Trophoblast cell (in vitro differentiated cells and primary cell): ENCODE measurements at regions not wholly inside any gene's neighbourhood (a gene's known extent, or its start where the extent isn't known, plus 50 kb on each side); places are given as distances from the start of the nearest gene placed in this dataset.

Experiments used
- DNase-seq, 2 donors: peaks; one replicate each; pipeline ENCODE4 v3.0.0-alpha.2; 2016
- H2AFZ ChIP-seq: 2 replicates; pipeline ENCODE4 v1.6.1; 2013; ENCODE audit warnings: low read length, moderate library complexity, mild to moderate bottlenecking; ENCODE audit not compliant: insufficient read depth, poor library complexity
- H2AK5ac ChIP-seq: 2 replicates; pipeline ENCODE4 v1.6.1; 2013; ENCODE audit warnings: mild to moderate bottlenecking, low read length
- H2BK120ac ChIP-seq: 2 replicates; pipeline ENCODE4 v1.6.1; 2013; ENCODE audit warnings: low read length, mild to moderate bottlenecking, moderate library complexity; ENCODE audit not compliant: insufficient read depth, poor library complexity
- H2BK12ac ChIP-seq: 2 replicates; pipeline ENCODE4 v1.6.1; 2013; ENCODE audit warnings: mild to moderate bottlenecking, low read length, moderate library complexity
- H2BK5ac ChIP-seq: 2 replicates; pipeline ENCODE4 v1.6.1; 2013; ENCODE audit warnings: low read length, low read depth, moderate library complexity, mild to moderate bottlenecking; ENCODE audit not compliant: poor library complexity
- H3K14ac ChIP-seq: 2 replicates; pipeline ENCODE4 v1.6.1; 2013; ENCODE audit warnings: mild to moderate bottlenecking, low read length
- H3K18ac ChIP-seq: 2 replicates; pipeline ENCODE4 v1.6.1; 2013; ENCODE audit warnings: mild to moderate bottlenecking, low read length
- H3K23ac ChIP-seq: 2 replicates; pipeline ENCODE4 v1.6.1; 2013; ENCODE audit warnings: low read length
- H3K27ac ChIP-seq: 2 replicates; pipeline ENCODE4 v1.5.1; 2013; ENCODE audit warnings: low read depth, mild to moderate bottlenecking, inconsistent platforms, low read length, moderate library complexity
- H3K27me3 ChIP-seq: 2 replicates; pipeline ENCODE4 v1.6.1; 2013; ENCODE audit warnings: inconsistent platforms, mild to moderate bottlenecking, low read length, moderate library complexity; ENCODE audit not compliant: insufficient read depth
- H3K36me3 ChIP-seq, 2 experiments: 1 replicate in 1 of 2; 2 replicates in 1 of 2; pipeline ENCODE4 v1.6.1; 2013; ENCODE audit warnings: low read length in 2 of 2, mild to moderate bottlenecking in 2 of 2, moderate library complexity in 1 of 2; ENCODE audit not compliant: insufficient read depth in 2 of 2, control insufficient read depth in 1 of 2
- H3K4ac ChIP-seq: 2 replicates; pipeline ENCODE4 v1.6.1; 2013; ENCODE audit warnings: low read depth, mild to moderate bottlenecking, low read length, moderate library complexity
- H3K4me1 ChIP-seq, 2 experiments: 1 replicate in 1 of 2; 2 replicates in 1 of 2; pipeline ENCODE4 v1.6.1; 2013; ENCODE audit warnings: low read length in 2 of 2, mild to moderate bottlenecking in 2 of 2, moderate library complexity in 1 of 2; ENCODE audit not compliant: insufficient read depth in 2 of 2, control insufficient read depth in 1 of 2
- H3K4me2 ChIP-seq: 2 replicates; pipeline ENCODE4 v1.6.1; 2013; ENCODE audit warnings: inconsistent platforms, mild to moderate bottlenecking, low read length, moderate library complexity
- H3K4me3 ChIP-seq: 2 replicates; pipeline ENCODE4 v1.5.1; 2013; ENCODE audit warnings: mild to moderate bottlenecking, low read depth, low read length, inconsistent platforms
- H3K79me1 ChIP-seq: one replicate; pipeline ENCODE4 v1.6.1; 2013; ENCODE audit warnings: low read length
- H3K79me2 ChIP-seq: 2 replicates; pipeline ENCODE4 v1.6.1; 2013; ENCODE audit warnings: low read length, mild to moderate bottlenecking; ENCODE audit not compliant: control insufficient read depth, insufficient read depth, poor library complexity
- H3K9ac ChIP-seq: 2 replicates; pipeline ENCODE4 v1.6.1; 2013; ENCODE audit warnings: mild to moderate bottlenecking, low read length
- H3K9me3 ChIP-seq: 2 replicates; pipeline ENCODE4 v1.6.1; 2013; ENCODE audit warnings: low read depth, mild to moderate bottlenecking, control low read depth, inconsistent platforms, low read length; ENCODE audit not compliant: insufficient read depth
- H4K12ac ChIP-seq: 2 replicates; pipeline ENCODE4 v1.6.1; 2013; ENCODE audit warnings: low read depth, mild to moderate bottlenecking, low read length, moderate library complexity
- H4K8ac ChIP-seq: 2 replicates; pipeline ENCODE4 v1.6.1; 2013; ENCODE audit warnings: low read depth, mild to moderate bottlenecking, low read length, moderate library complexity
- H4K91ac ChIP-seq: one replicate; pipeline ENCODE4 v1.6.1; 2013; ENCODE audit warnings: low read depth, mild to moderate bottlenecking, low read length, moderate library complexity
- WGBS: extraction: QIAGEN DNeasy Blood & Tissue Kit; methylation state at CpG from one replicate; pipeline ENCODE4 v1.1.7; 2013; ENCODE audit warnings: missing lambda C conversion rate; ENCODE audit not compliant: insufficient read length, insufficient coverage; ENCODE audit errors: extremely low coverage; 5-methylcytosine and 5-hydroxymethylcytosine counted together

DNA sequence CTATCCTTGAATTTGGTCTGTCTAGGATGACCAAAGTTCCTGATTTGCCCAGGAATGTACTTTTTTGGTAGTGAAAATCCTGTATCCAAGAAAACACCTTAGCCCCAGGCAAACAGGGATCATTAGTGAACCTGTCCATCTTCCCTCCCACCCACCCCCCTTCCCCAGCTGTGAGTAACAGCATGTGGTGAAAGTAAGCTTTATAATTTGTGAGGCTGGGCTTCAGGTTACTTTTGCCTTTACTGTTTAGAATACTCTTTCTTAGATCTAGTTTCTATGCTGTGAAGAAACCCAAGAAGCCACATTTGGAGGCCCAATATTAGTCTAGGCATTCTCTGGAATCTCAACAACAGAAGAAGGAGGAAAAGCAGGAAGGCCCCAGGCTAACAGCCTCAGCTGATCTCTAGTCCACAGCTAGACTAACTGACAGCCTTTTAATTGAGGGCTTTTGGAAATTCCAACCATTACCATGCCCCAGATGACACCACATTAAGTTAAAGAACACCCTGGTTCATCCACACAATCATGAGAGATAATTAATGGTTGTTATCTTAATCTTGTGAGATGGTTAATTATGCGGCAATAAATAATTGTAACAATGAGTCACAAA, 703.0 kb upstream of the NUDT12 start:
- H4K12ac ChIP-seq = no peak overlapping the region

DNA sequence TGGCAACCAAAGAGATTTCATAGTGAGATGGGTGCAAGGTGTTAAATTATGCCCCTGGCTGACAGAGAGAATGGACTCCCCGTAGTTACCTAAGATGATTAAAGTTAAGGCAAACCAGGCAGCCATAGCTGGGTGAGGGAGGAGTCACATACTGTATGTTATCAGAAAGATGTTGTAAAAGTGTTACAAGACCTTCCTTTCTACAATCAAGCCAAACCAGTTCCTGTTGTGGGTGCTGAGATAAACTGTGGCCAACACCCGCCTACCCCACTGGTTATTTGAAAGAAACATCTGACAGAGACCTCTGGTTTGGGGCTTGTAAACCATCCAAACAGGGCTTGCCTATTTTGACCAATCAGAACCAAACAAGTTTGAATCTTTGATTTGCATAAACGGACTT, 684.7 kb upstream of the NUDT12 start:
- Histone ChIP-seq H3K27me3 (no peaks in the 10 kb centered on the region), H3K4me1 (no peaks in the 10 kb centered on the region), H2BK5ac (no peak overlapping the region), H3K79me2 (no peaks in the 10 kb centered on the region), H3K23ac (no peak overlapping the region), H2AK5ac (no peak overlapping the region), H2AFZ (no peak overlapping the region), H4K12ac (no peak overlapping the region), H3K18ac (no peak overlapping the region), H3K4ac (no peak overlapping the region), H3K14ac (no peak overlapping the region), H3K4me2 (no peak overlapping the region), H3K9me3 (no peaks in the 10 kb centered on the region), H3K9ac (no peak overlapping the region), H4K91ac (no peak overlapping the region), H2BK12ac (no peak overlapping the region), H3K79me1 (no peaks in the 10 kb centered on the region), H3K36me3 (no peaks in the 10 kb centered on the region), H2BK120ac (no peak overlapping the region), H3K4me3 (no peak overlapping the region), H3K27ac (no peak overlapping the region), H4K8ac (no peak overlapping the region)
- no CpG with 5 or more reads among the region's 3 CpGs for WGBS
- DNase-seq = peak in 1 of 2 donors; percentile 57

More for the DNA sequence above, 703.0 kb upstream of the NUDT12 start:
- peak; percentile 19 to 26 for DNase-seq
- H2AK5ac ChIP-seq = no peak overlapping the region
- no peak overlapping the region for H3K4me3 ChIP-seq
- no peaks in the 10 kb centered on the region for H3K79me2 ChIP-seq
- no peaks in the 10 kb centered on the region for H3K9me3 ChIP-seq
- H3K79me1 ChIP-seq = no peaks in the 10 kb centered on the region
- no peak overlapping the region for H3K9ac ChIP-seq
- no peak overlapping the region for H3K23ac ChIP-seq
- H2BK5ac ChIP-seq = no peak overlapping the region
- no peaks in the 10 kb centered on the region for H3K36me3 ChIP-seq
- no CpG with 5 or more reads among the region's 1 CpG for WGBS
- H2BK12ac ChIP-seq = no peak overlapping the region
- no peak overlapping the region for H3K4me2 ChIP-seq
- no peak overlapping the region for H2AFZ ChIP-seq
- H3K18ac ChIP-seq = no peak overlapping the region
- peak overlapping the region; percentile 85 for H3K27ac ChIP-seq
- H3K4me1 ChIP-seq = peaks cover 3 to 6% of the 10 kb centered on the region in 2 experiments
- H3K14ac ChIP-seq = no peak overlapping the region
- H4K91ac ChIP-seq = no peak overlapping the region
- H3K27me3 ChIP-seq = no peaks in the 10 kb centered on the region
- no peak overlapping the region for H3K4ac ChIP-seq
- no peak overlapping the region for H2BK120ac ChIP-seq
- no peak overlapping the region for H4K8ac ChIP-seq

DNA sequence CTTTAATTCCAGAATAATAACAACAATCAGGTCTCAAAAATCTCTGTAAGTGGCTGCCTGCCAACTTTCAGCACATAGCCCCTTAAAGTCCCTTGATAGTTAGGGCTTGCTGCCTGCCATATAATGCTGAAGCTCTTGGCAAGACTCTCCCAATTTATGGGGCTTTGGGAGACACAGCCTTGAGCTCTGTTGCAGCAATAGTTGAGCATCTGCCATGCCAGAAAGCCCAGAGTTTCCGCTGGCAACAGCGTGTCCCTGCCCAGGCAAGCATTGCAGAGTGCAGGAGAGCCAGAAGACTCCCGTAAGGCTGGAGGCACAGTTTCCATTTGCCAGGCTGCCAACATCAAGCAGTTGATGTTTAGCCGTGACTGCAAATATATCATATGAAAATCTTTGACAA, 678.5 kb upstream of the NUDT12 start:
- H3K4ac ChIP-seq = no peak overlapping the region
- H3K27me3 ChIP-seq = no peaks in the 10 kb centered on the region
- H3K79me1 ChIP-seq = peaks cover 2% of the 10 kb centered on the region
- no peak overlapping the region for H3K23ac ChIP-seq
- H3K79me2 ChIP-seq = no peaks in the 10 kb centered on the region
- no peak overlapping the region for H3K4me3 ChIP-seq
- peaks cover 0 to 3% of the 10 kb centered on the region in 2 experiments for H3K4me1 ChIP-seq
- no peak overlapping the region for H4K91ac ChIP-seq
- no peaks in the 10 kb centered on the region for H3K9me3 ChIP-seq
- no peak overlapping the region for H2BK5ac ChIP-seq
- DNase-seq = no peak
- no peak overlapping the region for H3K18ac ChIP-seq
- no peak overlapping the region for H3K14ac ChIP-seq
- H2AK5ac ChIP-seq = no peak overlapping the region
- H3K27ac ChIP-seq = no peak overlapping the region
- no peak overlapping the region for H2BK120ac ChIP-seq
- no peaks in the 10 kb centered on the region for H3K36me3 ChIP-seq
- no peak overlapping the region for H4K12ac ChIP-seq
- no peak overlapping the region for H2BK12ac ChIP-seq
- WGBS = no CpG with 5 or more reads among the region's 4 CpGs
- H3K4me2 ChIP-seq = peak overlapping the region; percentile 18
- no peak overlapping the region for H3K9ac ChIP-seq
- H4K8ac ChIP-seq = no peak overlapping the region
- H2AFZ ChIP-seq = no peak overlapping the region

- Histone ChIP-seq H3K4me1 (peaks cover 0 to 3% of the 10 kb centered on the region in 2 experiments), H3K23ac (no peak overlapping the region), H3K79me2 (no peaks in the 10 kb centered on the region), H3K79me1 (peaks cover 2% of the 10 kb centered on the region), H3K9me3 (no peaks in the 10 kb centered on the region), H2AFZ (no peak overlapping the region), H2AK5ac (no peak overlapping the region), H2BK120ac (no peak overlapping the region), H3K4me2 (peak overlapping the region; percentile 41), H3K4me3 (no peak overlapping the region), H3K18ac (no peak overlapping the region), H4K12ac (no peak overlapping the region), H4K8ac (no peak overlapping the region), H3K9ac (no peak overlapping the region), H3K36me3 (no peaks in the 10 kb centered on the region), H3K4ac (no peak overlapping the region), H2BK12ac (no peak overlapping the region), H3K27ac (peak overlapping the region; percentile 81), H3K27me3 (no peaks in the 10 kb centered on the region), H4K91ac (no peak overlapping the region), H3K14ac (no peak overlapping the region), H2BK5ac (no peak overlapping the region)
- no CpG with 5 or more reads among the region's 5 CpGs for WGBS
- DNase-seq = peak; percentile 22 to 76
Observed at GRCh38 chr5:104237586-104237985, 675.0 kb upstream of the NUDT12 start.
